Muscle of leg (tissue), 3 donors: ENCODE measurements at regions not wholly inside any gene's neighbourhood (a gene's known extent, or its start where the extent isn't known, plus 50 kb on each side); places are given as distances from the start of the nearest gene placed in this dataset.

ENCODE experiments used
- DNase-seq: peaks from one replicate; pipeline ENCODE4 v3.0.0; 2013
- H3K27ac ChIP-seq: one replicate; pipeline ENCODE4 v1.5.1; 2013; ENCODE audit warnings: mild to moderate bottlenecking, low read length, control low read depth
- H3K27me3 ChIP-seq: one replicate; pipeline ENCODE4 v1.6.1; 2013; ENCODE audit warnings: low read length; ENCODE audit not compliant: control insufficient read depth, insufficient read depth
- H3K36me3 ChIP-seq: one replicate; pipeline ENCODE4 v1.6.1; 2013; ENCODE audit warnings: low read length; ENCODE audit not compliant: control insufficient read depth, insufficient read depth
- H3K4me1 ChIP-seq: one replicate; pipeline ENCODE4 v1.6.1; 2013; ENCODE audit warnings: low read length; ENCODE audit not compliant: control insufficient read depth, insufficient read depth
- H3K4me3 ChIP-seq: one replicate; pipeline ENCODE4 v1.5.1; 2013; ENCODE audit warnings: low read length, control low read depth
- H3K9me3 ChIP-seq: replicated peaks from 2 replicates; pipeline ENCODE4 v1.6.1; 2013; ENCODE audit warnings: low read depth, low read length; ENCODE audit not compliant: control insufficient read depth
- WGBS: methylation state at CpG from one replicate; pipeline ENCODE4 v1.1.5; 2013; ENCODE audit warnings: missing lambda C conversion rate; ENCODE audit not compliant: insufficient coverage; 5-methylcytosine and 5-hydroxymethylcytosine counted together

DNA sequence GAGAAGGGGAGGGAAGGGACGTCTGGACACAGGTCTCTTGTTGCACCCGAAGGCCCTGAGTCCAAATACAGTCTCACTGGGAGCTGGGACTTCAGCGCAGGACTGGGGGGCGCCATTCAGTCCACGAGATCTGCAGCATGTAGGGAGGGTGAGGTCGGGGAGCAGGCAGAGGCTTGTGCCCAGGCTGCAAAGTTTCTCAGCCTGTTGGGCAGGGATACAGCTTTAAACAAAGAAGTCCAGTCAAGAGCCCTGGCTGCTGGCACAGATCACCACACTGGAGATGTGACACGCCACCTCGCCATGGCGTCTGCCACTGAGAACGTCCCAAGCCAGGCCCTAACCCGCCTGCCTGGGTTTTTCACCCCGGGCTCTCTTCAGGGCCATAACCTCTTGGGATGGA is 256.6 kb downstream of the DLL1 start:
- H3K27ac ChIP-seq: no peak overlapping the region
- H3K9me3 ChIP-seq: peaks cover 6% of the 10 kb centered on the region
- WGBS: 88% methylated on average over 8 of the region's 12 CpGs
- H3K36me3 ChIP-seq: no peaks in the 10 kb centered on the region
- no peak for DNase-seq
- no peak overlapping the region for H3K4me3 ChIP-seq
- H3K4me1 ChIP-seq: peaks cover 13% of the 10 kb centered on the region
- H3K27me3 ChIP-seq: peaks cover 4% of the 10 kb centered on the region

DNA sequence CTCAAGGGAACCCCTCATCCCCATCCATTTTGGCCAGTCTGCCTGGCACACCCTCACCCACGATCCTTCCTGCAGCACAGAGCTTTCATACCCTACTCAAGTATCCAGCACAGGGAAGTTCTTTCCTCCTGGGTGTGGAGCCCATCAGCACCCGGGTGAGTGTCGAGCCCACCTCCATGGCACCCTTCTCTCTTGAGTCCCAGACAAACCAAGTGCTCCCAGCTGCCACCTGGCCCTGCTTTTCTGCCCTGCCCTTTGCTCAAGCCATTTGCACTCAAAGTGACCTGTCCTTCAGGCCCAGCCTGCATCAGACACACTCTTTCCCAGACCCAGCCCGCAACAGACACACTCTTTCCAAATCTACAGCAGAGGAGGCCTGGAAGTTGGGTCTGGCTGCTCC is 257.2 kb downstream of the DLL1 start:
- Histone ChIP-seq H3K4me1 (peaks cover 13% of the 10 kb centered on the region), H3K36me3 (no peaks in the 10 kb centered on the region), H3K9me3 (peaks cover 6% of the 10 kb centered on the region), H3K27me3 (peaks cover 4% of the 10 kb centered on the region), H3K4me3 (no peak overlapping the region), H3K27ac (no peak overlapping the region)
- DNase-seq: no peak
- 97% methylated on average over 3 of the region's 4 CpGs for WGBS

DNA sequence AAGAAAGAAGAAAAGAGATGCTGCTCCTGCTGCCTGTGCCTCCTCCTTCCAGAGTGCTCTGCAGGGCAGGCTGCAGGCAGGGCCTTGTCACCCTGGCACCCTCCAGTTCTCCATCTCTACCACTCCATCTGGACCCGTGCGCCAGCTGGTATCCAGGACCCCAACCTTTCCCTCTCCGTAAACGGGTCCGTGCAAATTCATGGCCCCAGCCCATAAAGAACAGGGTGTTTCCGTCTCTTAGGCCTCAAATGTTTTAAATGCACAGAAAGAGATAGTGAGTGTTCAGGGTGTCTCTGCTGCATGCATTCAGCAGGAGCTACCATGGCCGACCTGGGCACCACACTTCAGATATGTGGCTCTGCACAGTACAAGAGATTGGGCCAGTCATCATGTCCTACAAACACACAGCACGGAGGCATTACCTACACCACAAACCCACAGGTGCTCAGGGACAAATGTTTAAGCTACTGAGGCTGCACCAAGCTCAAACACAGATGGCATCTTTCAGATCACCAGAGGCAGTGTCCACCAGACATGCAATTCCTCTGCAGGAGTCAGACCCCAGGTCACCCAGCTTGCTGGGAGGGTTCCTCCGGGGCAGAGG is 258.1 kb downstream of the DLL1 start:
- Histone ChIP-seq H3K9me3 (peaks cover 6% of the 10 kb centered on the region), H3K4me3 (no peak overlapping the region), H3K4me1 (peaks cover 9% of the 10 kb centered on the region), H3K27ac (no peak overlapping the region), H3K27me3 (no peaks in the 10 kb centered on the region), H3K36me3 (no peaks in the 10 kb centered on the region)
- no peak for DNase-seq
- 92% methylated on average over 7 of the region's 9 CpGs for WGBS

DNA sequence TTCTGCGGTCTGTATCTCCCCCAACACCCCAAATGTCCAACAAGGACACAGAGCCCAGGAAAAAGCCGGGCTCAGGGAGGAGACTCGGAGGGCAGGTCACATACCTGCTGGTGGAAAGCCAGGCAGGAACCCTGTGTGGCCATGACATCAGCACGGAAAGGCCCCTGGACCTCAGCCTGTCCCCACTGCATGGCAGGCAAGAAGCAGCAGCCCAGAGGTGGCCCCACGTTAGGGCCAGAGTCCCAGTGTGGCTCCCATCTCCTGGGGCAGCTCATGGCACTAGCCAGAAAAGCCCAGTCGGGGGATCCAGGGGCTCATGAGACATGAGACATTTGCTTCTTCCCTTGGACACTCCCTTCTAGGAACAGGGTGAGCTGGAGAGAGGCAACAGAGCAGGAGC is 258.7 kb downstream of the DLL1 start:
- Histone ChIP-seq H3K4me3 (no peak overlapping the region), H3K27me3 (no peaks in the 10 kb centered on the region), H3K4me1 (peaks cover 2% of the 10 kb centered on the region), H3K27ac (no peak overlapping the region), H3K36me3 (no peaks in the 10 kb centered on the region), H3K9me3 (peaks cover 6% of the 10 kb centered on the region)
- WGBS: 68% methylated on average over 4 of the region's 6 CpGs
- no peak for DNase-seq

- Histone ChIP-seq H3K36me3 (no peaks in the 10 kb centered on the region), H3K9me3 (peaks cover 6% of the 10 kb centered on the region), H3K4me3 (no peak overlapping the region), H3K27ac (no peak overlapping the region), H3K27me3 (no peaks in the 10 kb centered on the region), H3K4me1 (peaks cover 3% of the 10 kb centered on the region)
- WGBS: 89% methylated on average over 6 of the region's 11 CpGs
- no peak for DNase-seq
Measured at GRCh38 chr6:170031684-170032121, 259.2 kb downstream of the DLL1 start.

- Histone ChIP-seq H3K4me3 (no peak overlapping the region), H3K36me3 (no peaks in the 10 kb centered on the region), H3K27me3 (no peaks in the 10 kb centered on the region), H3K27ac (no peak overlapping the region), H3K4me1 (peaks cover 11% of the 10 kb centered on the region), H3K9me3 (peaks cover 6% of the 10 kb centered on the region)
- DNase-seq: no peak
- 69% methylated on average over 8 of the region's 16 CpGs for WGBS
Measured at GRCh38 chr6:170030821-170031471, 259.9 kb downstream of the DLL1 start.

DNA sequence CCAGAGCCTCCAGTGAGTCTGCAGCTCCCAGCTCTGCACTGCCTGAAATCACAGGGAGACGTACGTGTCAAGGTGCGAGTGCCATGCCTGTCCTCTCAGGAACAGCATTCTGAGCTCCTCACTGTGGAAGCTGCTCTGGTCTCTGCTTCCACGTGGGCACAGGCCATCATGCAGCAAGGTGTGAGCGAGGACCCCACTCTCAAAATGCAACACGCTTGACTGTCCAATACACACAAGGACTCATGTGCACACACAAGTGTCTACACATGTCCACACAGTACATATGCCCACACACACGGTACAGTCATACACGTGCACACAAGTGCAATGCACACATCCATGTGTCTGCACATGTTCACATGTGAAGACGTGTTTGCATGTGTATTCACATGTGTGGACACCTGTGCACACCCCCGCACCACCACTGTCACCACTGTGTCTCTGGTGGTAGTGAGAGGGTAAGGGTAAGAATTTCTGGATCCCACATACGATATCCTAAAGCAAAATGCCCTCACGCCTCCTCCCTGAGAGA is 260.5 kb downstream of the DLL1 start:
- H3K9me3 ChIP-seq: peaks cover 6% of the 10 kb centered on the region
- no peak for DNase-seq
- H3K27me3 ChIP-seq: no peaks in the 10 kb centered on the region
- WGBS: 85% methylated on average over 7 of the region's 12 CpGs
- no peaks in the 10 kb centered on the region for H3K36me3 ChIP-seq
- peaks cover 13% of the 10 kb centered on the region for H3K4me1 ChIP-seq
- H3K4me3 ChIP-seq: no peak overlapping the region
- H3K27ac ChIP-seq: no peak overlapping the region

DNA sequence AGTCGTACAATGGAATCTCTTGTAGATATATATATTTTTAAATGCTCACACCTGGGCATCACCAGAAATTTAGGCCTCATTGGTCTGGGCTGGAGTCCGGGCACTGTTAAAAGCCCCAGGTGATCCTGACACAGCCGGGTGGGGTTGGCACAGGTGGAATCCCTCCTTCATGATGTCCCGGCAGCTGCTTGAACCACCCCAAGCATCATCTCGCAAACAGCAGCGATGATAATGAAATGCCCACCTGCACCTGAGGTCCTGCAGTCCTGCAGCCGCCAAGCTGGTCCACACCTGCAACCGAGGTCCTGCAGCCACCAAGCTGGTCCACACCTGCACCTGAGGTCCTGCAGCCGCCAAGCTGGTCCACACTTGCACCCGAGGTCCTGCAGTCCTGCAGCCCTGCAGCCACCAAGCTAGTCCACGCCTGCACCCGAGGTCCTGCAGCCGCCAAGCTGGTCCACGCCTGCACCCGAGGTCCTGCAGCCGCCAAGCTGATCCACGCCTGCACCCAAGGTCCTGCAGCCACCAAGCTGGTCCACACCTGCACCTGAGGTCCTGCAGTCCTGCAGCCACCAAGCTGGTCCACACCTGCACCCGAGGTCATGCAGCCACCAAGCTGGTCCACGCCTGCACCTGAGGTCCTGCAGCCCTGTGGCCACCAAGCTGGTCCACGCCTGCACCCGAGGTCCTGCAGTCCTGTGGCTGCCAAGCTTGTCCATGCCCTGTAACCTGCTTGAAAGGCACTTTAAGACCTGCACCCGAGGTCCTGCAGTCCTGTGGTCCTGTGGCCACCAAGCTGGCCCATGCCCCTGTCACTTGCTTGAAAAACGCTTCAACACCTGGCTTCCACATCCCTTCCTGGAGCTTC is 261.2 kb downstream of the DLL1 start:
- Histone ChIP-seq H3K27ac (no peak overlapping the region), H3K4me3 (no peak overlapping the region), H3K4me1 (peaks cover 17% of the 10 kb centered on the region), H3K9me3 (peaks cover 6% of the 10 kb centered on the region), H3K36me3 (no peaks in the 10 kb centered on the region), H3K27me3 (no peaks in the 10 kb centered on the region)
- no peak for DNase-seq
- WGBS: 90% methylated on average over 22 of the region's 23 CpGs

GRCh38 chr6:170028629-170029345 is 262.1 kb downstream of the DLL1 start:
- DNase-seq: no peak
- H3K27me3 ChIP-seq: no peaks in the 10 kb centered on the region
- peaks cover 17% of the 10 kb centered on the region for H3K4me1 ChIP-seq
- peaks cover 6% of the 10 kb centered on the region for H3K9me3 ChIP-seq
- WGBS: 78% methylated on average over 21 of the region's 23 CpGs
- H3K27ac ChIP-seq: no peak overlapping the region
- H3K36me3 ChIP-seq: no peaks in the 10 kb centered on the region
- H3K4me3 ChIP-seq: no peak overlapping the region
